K562 (cell line): ENCODE measurements at regions not wholly inside any gene's neighbourhood (a gene's known extent, or its start where the extent isn't known, plus 50 kb on each side); places are given as distances from the start of the nearest gene placed in this dataset.

ENCODE experiments used
- ATAC-seq: fragments of 200-7000 bp; cut with Tn5 transposase; 3 replicates; pipeline ENCODE4 v1.9.1; 2020; ENCODE audit warnings: moderate library complexity
- BruUV-seq: library from RNA; stranded (reverse); fragments of 400-500 nt; replicated peaks from 2 replicates; lab custom pipeline; 2021; lab: Mats Ljungman, UMichigan
- CTCF ChIA-PET: fragments of 300-600 bp; formaldehyde crosslinking; extraction: SDS; loops from one replicate; lab custom pipeline; 2021; ENCODE audit warnings: low intra/inter-chr PET ratio; lab: Yijun Ruan, JAX
- POLR2A ChIA-PET: fragments of 300-600, 350-650 bp; sonication (Branson Sonifier 250); formaldehyde crosslinking; extraction: SDS; loops from one replicate; lab custom pipeline; 2021; ENCODE audit warnings: antibody characterized with exemption, inconsistent platforms; lab: Yijun Ruan, JAX
- DNase-seq, 4 experiments: peaks; one replicate each; pipeline versions ENCODE4 v3.0.0 to v3.0.0-alpha.2; 2011 to 2018; ENCODE audit warnings: low spot score in 3 of 4, mixed read lengths in 3 of 4; ENCODE audit errors: extremely low read depth in 1 of 4
- FAIRE-seq: peaks from 2 replicates; lab custom pipeline; 2011; peaks lifted over from hg19 to GRCh38; lab: Jason Lieb, UNC
- H2AFZ ChIP-seq: 2 replicates; pipeline ENCODE4 v1.6.0; 2011; ENCODE audit warnings: low read depth, low read length, control low read depth, inconsistent platforms
- H3K27ac ChIP-seq: fragments of 200-600 bp; 3 replicates; pipeline ENCODE4 v1.8.0; 2011; ENCODE audit warnings: low read depth, mild to moderate bottlenecking, control low read depth, inconsistent platforms, low read length, moderate library complexity, mixed read lengths; ENCODE audit errors: extremely low read depth
- H3K27me3 ChIP-seq, 2 experiments: fragments of 300-600 bp in 1 of 2; 2 replicates in 1 of 2; 3 replicates in 1 of 2; pipeline versions ENCODE4 v1.6.0 to v1.8.0; 2011; ENCODE audit warnings: inconsistent platforms in 2 of 2, low read length in 2 of 2, mild to moderate bottlenecking in 1 of 2, mixed read lengths in 1 of 2, moderate library complexity in 1 of 2; ENCODE audit not compliant: control insufficient read depth in 2 of 2, insufficient read depth in 2 of 2
- H3K36me3 ChIP-seq: fragments of 300-600 bp; 3 replicates; pipeline ENCODE4 v1.8.0; 2011; ENCODE audit warnings: mild to moderate bottlenecking, low read length, inconsistent platforms; ENCODE audit not compliant: control insufficient read depth, insufficient read depth
- H3K4me1 ChIP-seq, 2 experiments: fragments of 200-600 bp in 1 of 2; replicated peaks in 1 of 2; 2 replicates in 1 of 2; 3 replicates in 1 of 2; pipeline versions ENCODE4 v1.5.1 to v1.8.0; 2011; ENCODE audit warnings: inconsistent platforms in 2 of 2, low read length in 2 of 2, mild to moderate bottlenecking in 1 of 2, mixed read lengths in 1 of 2, moderate library complexity in 1 of 2; ENCODE audit not compliant: control insufficient read depth in 2 of 2, insufficient read depth in 2 of 2
- H3K4me2 ChIP-seq: 2 replicates; pipeline ENCODE4 v1.6.1; 2011; ENCODE audit warnings: low read length, control low read depth, inconsistent platforms, mixed read lengths; ENCODE audit not compliant: insufficient read depth
- H3K4me3 ChIP-seq: fragments of 200-600 bp; sonication (generic), shearing (Covaris generic); 2 replicates; pipeline ENCODE4 v1.5.1; 2016; ENCODE audit warnings: control low read depth, inconsistent platforms
- H3K79me2 ChIP-seq: fragments of 200-600 bp; 3 replicates; pipeline ENCODE4 v1.8.0; 2011; ENCODE audit warnings: low read length, inconsistent platforms; ENCODE audit not compliant: control insufficient read depth, insufficient read depth
- H3K9ac ChIP-seq, 2 experiments: 2 replicates each; pipeline versions ENCODE4 v1.6.0 to v1.6.1; 2011; ENCODE audit warnings: low read depth in 2 of 2, low read length in 2 of 2, control low read depth in 1 of 2, inconsistent platforms in 1 of 2, mild to moderate bottlenecking in 1 of 2, mixed read lengths in 1 of 2; ENCODE audit not compliant: insufficient read depth in 1 of 2
- H3K9me1 ChIP-seq: one replicate; pipeline ENCODE4 v1.6.0; 2011; ENCODE audit warnings: inconsistent platforms, mild to moderate bottlenecking, low read length, moderate library complexity; ENCODE audit not compliant: control insufficient read depth, insufficient read depth
- H3K9me3 ChIP-seq: replicated peaks from 2 replicates; pipeline ENCODE4 v1.5.1; 2011; ENCODE audit warnings: low read depth, low read length, inconsistent platforms; ENCODE audit not compliant: control insufficient read depth, insufficient read depth
- H4K20me1 ChIP-seq: replicated peaks from 2 replicates; pipeline ENCODE4 v1.6.1; 2011; ENCODE audit warnings: low read length, inconsistent platforms, mixed read lengths; ENCODE audit not compliant: control insufficient read depth, insufficient read depth
- C11orf30 ChIP-seq: fragments of 450-650 bp; IDR thresholded peaks from 2 replicates; pipeline ENCODE4 v1.6.1; 2016; ENCODE audit warnings: low read depth, mild to moderate bottlenecking
- FUS ChIP-seq: fragments of 200-400 bp; formaldehyde crosslinking; optimal IDR thresholded peaks from 2 replicates; pipeline ENCODE3; 2017; ENCODE audit warnings: low read depth, low read length
- HIVEP1 ChIP-seq: fragments of 250-450 bp; sonication (Bioruptor Pico); IDR thresholded peaks from 2 replicates; pipeline ENCODE4 v1.4.0; 2020; ENCODE audit warnings: mild to moderate bottlenecking
- ILF3 ChIP-seq: fragments of 450-650 bp; IDR thresholded peaks from 2 replicates; pipeline ENCODE4 v1.6.1; 2018; ENCODE audit warnings: antibody characterized with exemption, mild to moderate bottlenecking, moderate library complexity, borderline replicate concordance
- MCM7 ChIP-seq, 2 experiments: fragments of 450-650 bp; IDR thresholded peaks; 2 replicates each; pipeline ENCODE4 v1.6.1; 2016 to 2018
- MTA2 ChIP-seq: fragments of 450-650 bp; IDR thresholded peaks from 2 replicates; pipeline ENCODE4 v1.6.1; 2016; ENCODE audit warnings: low read depth
- RBM14 ChIP-seq: fragments of 200-400 bp; formaldehyde crosslinking; IDR thresholded peaks from 2 replicates; pipeline ENCODE4 v1.6.1; 2018; ENCODE audit warnings: low read depth, mild to moderate bottlenecking, low read length, moderate library complexity, borderline replicate concordance; ENCODE audit not compliant: insufficient read depth
- SIX5 ChIP-seq, 2 experiments: IDR thresholded peaks; 2 replicates each; pipeline ENCODE4 v1.6.1; 2011; ENCODE audit warnings: low read length in 2 of 2, borderline replicate concordance in 1 of 2, low read depth in 1 of 2, mild to moderate bottlenecking in 1 of 2, moderate library complexity in 1 of 2; ENCODE audit not compliant: insufficient read depth in 1 of 2
- TARDBP ChIP-seq: fragments of 450-650 bp; IDR thresholded peaks from 2 replicates; pipeline ENCODE4 v1.6.1; 2016
- ZNF57 ChIP-seq: fragments of 450-650 bp; formaldehyde crosslinking; IDR thresholded peaks from 2 replicates; pipeline ENCODE4 v1.4.0; 2020; ENCODE audit warnings: mild to moderate bottlenecking, moderate library complexity
- ZNF778 ChIP-seq: fragments of 450-650 bp; formaldehyde crosslinking; IDR thresholded peaks from 2 replicates; pipeline ENCODE4 v1.4.0; 2020; ENCODE audit warnings: mild to moderate bottlenecking, moderate library complexity
- WGBS: fragments of 100-300 bp; shearing (Covaris generic); methylation state at CpG from one replicate; pipeline ENCODE4 v1.1.6; 2016; ENCODE audit warnings: low coverage, mixed read lengths; ENCODE audit not compliant: insufficient coverage; ENCODE audit errors: missing lambda C conversion rate; 5-methylcytosine and 5-hydroxymethylcytosine counted together
- in situ Hi-C: fragments of 300-500 bp; cut with MboI; formaldehyde crosslinking; loops from 4 replicates; pipeline ENCODE4 v1.15.0; 2018; ENCODE audit warnings: inconsistent platforms, mixed read lengths
- intact Hi-C: fragments of 100-400 bp; cut with micrococcal nuclease; formaldehyde crosslinking; loops from 2 replicates; pipeline ENCODE4 v1.14.2; 2022
- TF ChIP-seq, protein P1 (sequence below): fragments of 250-450 bp; sonication (Bioruptor Pico); IDR thresholded peaks from 2 replicates; pipeline ENCODE4 v1.4.0; 2020; ENCODE audit warnings: mild to moderate bottlenecking, moderate library complexity, borderline replicate concordance
- TF ChIP-seq, protein P2 (sequence below): fragments of 450-650 bp; formaldehyde crosslinking; IDR thresholded peaks from 2 replicates; pipeline ENCODE4 v1.4.0; 2020; ENCODE audit warnings: mild to moderate bottlenecking

DNA sequence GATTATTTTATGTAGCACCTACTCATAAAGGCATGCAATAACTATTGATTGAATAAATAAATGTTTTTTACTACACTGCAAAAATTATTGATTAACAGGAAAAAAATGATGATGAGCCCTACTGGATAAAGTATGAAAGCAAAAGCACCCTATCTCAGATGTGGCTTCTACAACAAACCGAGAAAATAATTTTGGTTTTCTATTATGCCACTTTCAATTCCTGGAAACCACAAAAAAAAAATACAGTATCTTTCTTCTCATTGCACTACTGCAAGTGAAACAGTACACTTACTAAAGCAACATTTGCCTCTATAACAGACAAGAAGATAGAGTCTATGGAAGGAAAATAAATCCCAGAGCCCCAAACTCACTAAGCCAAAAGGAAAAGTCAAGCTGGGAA is 1882.4 kb downstream of the NCAM2 start:
- WGBS, result 0% methylated on average over 1 of the region's 1 CpG
- no peak overlapping the region for H3K9ac ChIP-seq
- intact Hi-C loops (no loop called here), in situ Hi-C loops (no loop called here)
- no peaks in the 10 kb centered on the region for H4K20me1 ChIP-seq
- TF ChIP-seq, protein P1, sequence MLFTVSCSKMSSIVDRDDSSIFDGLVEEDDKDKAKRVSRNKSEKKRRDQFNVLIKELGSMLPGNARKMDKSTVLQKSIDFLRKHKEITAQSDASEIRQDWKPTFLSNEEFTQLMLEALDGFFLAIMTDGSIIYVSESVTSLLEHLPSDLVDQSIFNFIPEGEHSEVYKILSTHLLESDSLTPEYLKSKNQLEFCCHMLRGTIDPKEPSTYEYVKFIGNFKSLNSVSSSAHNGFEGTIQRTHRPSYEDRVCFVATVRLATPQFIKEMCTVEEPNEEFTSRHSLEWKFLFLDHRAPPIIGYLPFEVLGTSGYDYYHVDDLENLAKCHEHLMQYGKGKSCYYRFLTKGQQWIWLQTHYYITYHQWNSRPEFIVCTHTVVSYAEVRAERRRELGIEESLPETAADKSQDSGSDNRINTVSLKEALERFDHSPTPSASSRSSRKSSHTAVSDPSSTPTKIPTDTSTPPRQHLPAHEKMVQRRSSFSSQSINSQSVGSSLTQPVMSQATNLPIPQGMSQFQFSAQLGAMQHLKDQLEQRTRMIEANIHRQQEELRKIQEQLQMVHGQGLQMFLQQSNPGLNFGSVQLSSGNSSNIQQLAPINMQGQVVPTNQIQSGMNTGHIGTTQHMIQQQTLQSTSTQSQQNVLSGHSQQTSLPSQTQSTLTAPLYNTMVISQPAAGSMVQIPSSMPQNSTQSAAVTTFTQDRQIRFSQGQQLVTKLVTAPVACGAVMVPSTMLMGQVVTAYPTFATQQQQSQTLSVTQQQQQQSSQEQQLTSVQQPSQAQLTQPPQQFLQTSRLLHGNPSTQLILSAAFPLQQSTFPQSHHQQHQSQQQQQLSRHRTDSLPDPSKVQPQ, result no peak
- TF ChIP-seq ILF3 (no peak), ZNF778 (CRISPR knock-in tag) (no peak), FUS (no peak), RBM14 (no peak), TARDBP (no peak), C11orf30 (no peak), HIVEP1 (CRISPR knock-in tag) (no peak), ZNF57 (CRISPR knock-in tag) (no peak), MTA2 (no peak), SIX5 (IDR thresholded peaks at IDR 0.05; ENCODE audit: borderline replicate concordance in 1 of 2, insufficient read depth in 1 of 2, low read depth in 1 of 2, low read length in 2 of 2) (no peak), MCM7 (IDR thresholded peaks at IDR 0.05) (no peak)
- TF ChIP-seq, protein P2, sequence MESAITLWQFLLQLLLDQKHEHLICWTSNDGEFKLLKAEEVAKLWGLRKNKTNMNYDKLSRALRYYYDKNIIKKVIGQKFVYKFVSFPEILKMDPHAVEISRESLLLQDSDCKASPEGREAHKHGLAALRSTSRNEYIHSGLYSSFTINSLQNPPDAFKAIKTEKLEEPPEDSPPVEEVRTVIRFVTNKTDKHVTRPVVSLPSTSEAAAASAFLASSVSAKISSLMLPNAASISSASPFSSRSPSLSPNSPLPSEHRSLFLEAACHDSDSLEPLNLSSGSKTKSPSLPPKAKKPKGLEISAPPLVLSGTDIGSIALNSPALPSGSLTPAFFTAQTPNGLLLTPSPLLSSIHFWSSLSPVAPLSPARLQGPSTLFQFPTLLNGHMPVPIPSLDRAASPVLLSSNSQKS (CRISPR knock-in tag), result no peak
- H3K4me2 ChIP-seq, result no peak overlapping the region
- ATAC-seq, result no peak
- no peak for FAIRE-seq
- H3K27ac ChIP-seq, result no peak overlapping the region
- no peaks in the 10 kb centered on the region for H3K36me3 ChIP-seq
- no peaks in the 10 kb centered on the region for H3K27me3 ChIP-seq
- BruUV-seq, result no TSS peak
- no peaks in the 10 kb centered on the region for H3K79me2 ChIP-seq
- ChIA-PET POLR2A (no interaction called here), CTCF (no interaction called here)
- H3K9me1 ChIP-seq, result no peaks in the 10 kb centered on the region
- H3K4me1 ChIP-seq, result no peaks in the 10 kb centered on the region
- no peak overlapping the region for H2AFZ ChIP-seq
- no peak for DNase-seq
- no peak overlapping the region for H3K4me3 ChIP-seq
- H3K9me3 ChIP-seq, result no peaks in the 10 kb centered on the region
